SK-N-SH treated with all-trans-retinoic acid at 6 μM for 48 hours (cell line): ENCODE measurements at regions not wholly inside any gene's neighbourhood (a gene's known extent, or its start where the extent isn't known, plus 50 kb on each side); places are given as distances from the start of the nearest gene placed in this dataset.

Experiments
- ATAC-seq: fragments of 200-7000 bp; cut with Tn5 transposase; 3 replicates; pipeline ENCODE4 v1.9.1; 2020; ENCODE audit warnings: mild to moderate bottlenecking, moderate library complexity
- ARNTL ChIP-seq: fragments of 450-650 bp; formaldehyde crosslinking; IDR thresholded peaks from 2 replicates; pipeline ENCODE4 v1.5.0; 2020; ENCODE audit warnings: low read depth, mild to moderate bottlenecking, moderate library complexity, borderline replicate concordance
- BACH2 ChIP-seq: fragments of 250-450 bp; sonication (Bioruptor Pico); IDR thresholded peaks from 2 replicates; pipeline ENCODE4 v1.9.0; 2021; ENCODE audit warnings: mild to moderate bottlenecking, borderline replicate concordance
- CREB5 ChIP-seq: fragments of 250-450 bp; sonication (Bioruptor Pico); IDR thresholded peaks from 2 replicates; pipeline ENCODE4 v1.5.1; 2020; ENCODE audit warnings: low read depth, mild to moderate bottlenecking, moderate library complexity
- CSDC2 ChIP-seq: fragments of 250-450 bp; sonication (Bioruptor Pico); IDR thresholded peaks from 2 replicates; pipeline ENCODE4 v1.5.0; 2020; ENCODE audit warnings: mild to moderate bottlenecking, moderate library complexity
- CSRNP3 ChIP-seq: fragments of 250-450 bp; sonication (Bioruptor Pico); IDR thresholded peaks from 2 replicates; pipeline ENCODE4 v1.5.1; 2021; ENCODE audit warnings: mild to moderate bottlenecking, moderate library complexity
- ESRRG ChIP-seq: fragments of 250-450 bp; sonication (Bioruptor Pico); IDR thresholded peaks from 2 replicates; pipeline ENCODE4 v1.6.1; 2021; ENCODE audit warnings: mild to moderate bottlenecking
- GLIS3 ChIP-seq: fragments of 250-450 bp; sonication (Bioruptor Pico); IDR thresholded peaks from 2 replicates; pipeline ENCODE4 v1.5.0; 2020; ENCODE audit warnings: mild to moderate bottlenecking, moderate library complexity
- ISL1 ChIP-seq: fragments of 250-450 bp; sonication (Bioruptor Pico); IDR thresholded peaks from 2 replicates; pipeline ENCODE4 v2.1.2; 2022; ENCODE audit warnings: mild to moderate bottlenecking, moderate library complexity
- OSR1 ChIP-seq: fragments of 250-450 bp; sonication (Bioruptor Pico); IDR thresholded peaks from 2 replicates; pipeline ENCODE4 v1.8.0; 2022; ENCODE audit warnings: moderate library complexity, mild to moderate bottlenecking, inconsistent platforms
- PATZ1 ChIP-seq: fragments of 250-450 bp; sonication (Bioruptor Pico); IDR thresholded peaks from 2 replicates; pipeline ENCODE4 v1.8.0; 2020; ENCODE audit warnings: mild to moderate bottlenecking, moderate library complexity, borderline replicate concordance
- PPARA ChIP-seq: fragments of 250-450 bp; sonication (Bioruptor Pico); IDR thresholded peaks from 2 replicates; pipeline ENCODE4 v1.5.0; 2020; ENCODE audit warnings: mild to moderate bottlenecking, borderline replicate concordance
- SNAI2 ChIP-seq: fragments of 250-450 bp; sonication (Bioruptor Pico); IDR thresholded peaks from 2 replicates; pipeline ENCODE4 v1.5.0; 2020; ENCODE audit warnings: mild to moderate bottlenecking, moderate library complexity
- TCF4 ChIP-seq: fragments of 250-450 bp; sonication (Bioruptor Pico); IDR thresholded peaks from 2 replicates; pipeline ENCODE4 v1.8.0; 2021; ENCODE audit warnings: mild to moderate bottlenecking, moderate library complexity, borderline replicate concordance
- TOX ChIP-seq: fragments of 250-450 bp; sonication (Bioruptor Pico); IDR thresholded peaks from 2 replicates; pipeline ENCODE4 v1.8.0; 2021; ENCODE audit warnings: mild to moderate bottlenecking, moderate library complexity, borderline replicate concordance
- ZC3H10 ChIP-seq: fragments of 250-450 bp; sonication (Bioruptor Pico); IDR thresholded peaks from 2 replicates; pipeline ENCODE4 v1.5.1; 2021; ENCODE audit warnings: mild to moderate bottlenecking, moderate library complexity
- ZFP3 ChIP-seq: fragments of 250-450 bp; sonication (Bioruptor Pico); IDR thresholded peaks from 2 replicates; pipeline ENCODE4 v1.5.0; 2020; ENCODE audit warnings: mild to moderate bottlenecking, moderate library complexity
- ZNF565 ChIP-seq: fragments of 450-650 bp; formaldehyde crosslinking; conservative IDR thresholded peaks from 2 replicates; pipeline ENCODE4 v1.5.0; 2020; ENCODE audit warnings: low read depth, mild to moderate bottlenecking, moderate library complexity
- ZNF70 ChIP-seq: fragments of 450-650 bp; formaldehyde crosslinking; IDR thresholded peaks from 2 replicates; pipeline ENCODE4 v1.5.0; 2020; ENCODE audit warnings: mild to moderate bottlenecking, moderate library complexity
- ZNF8 ChIP-seq: fragments of 450-650 bp; formaldehyde crosslinking; IDR thresholded peaks from 2 replicates; pipeline ENCODE4 v1.5.0; 2020; ENCODE audit warnings: mild to moderate bottlenecking, moderate library complexity
- TF ChIP-seq, protein P1 (sequence below): fragments of 250-450 bp; sonication (Bioruptor Pico); IDR thresholded peaks from 2 replicates; pipeline ENCODE4 v1.5.0; 2020; ENCODE audit warnings: mild to moderate bottlenecking, moderate library complexity
- TF ChIP-seq, protein P2 (sequence below): fragments of 250-450 bp; sonication (Bioruptor Pico); IDR thresholded peaks from 2 replicates; pipeline ENCODE4 v1.8.0; 2021; ENCODE audit warnings: low read depth, mild to moderate bottlenecking, moderate library complexity, borderline replicate concordance

DNA sequence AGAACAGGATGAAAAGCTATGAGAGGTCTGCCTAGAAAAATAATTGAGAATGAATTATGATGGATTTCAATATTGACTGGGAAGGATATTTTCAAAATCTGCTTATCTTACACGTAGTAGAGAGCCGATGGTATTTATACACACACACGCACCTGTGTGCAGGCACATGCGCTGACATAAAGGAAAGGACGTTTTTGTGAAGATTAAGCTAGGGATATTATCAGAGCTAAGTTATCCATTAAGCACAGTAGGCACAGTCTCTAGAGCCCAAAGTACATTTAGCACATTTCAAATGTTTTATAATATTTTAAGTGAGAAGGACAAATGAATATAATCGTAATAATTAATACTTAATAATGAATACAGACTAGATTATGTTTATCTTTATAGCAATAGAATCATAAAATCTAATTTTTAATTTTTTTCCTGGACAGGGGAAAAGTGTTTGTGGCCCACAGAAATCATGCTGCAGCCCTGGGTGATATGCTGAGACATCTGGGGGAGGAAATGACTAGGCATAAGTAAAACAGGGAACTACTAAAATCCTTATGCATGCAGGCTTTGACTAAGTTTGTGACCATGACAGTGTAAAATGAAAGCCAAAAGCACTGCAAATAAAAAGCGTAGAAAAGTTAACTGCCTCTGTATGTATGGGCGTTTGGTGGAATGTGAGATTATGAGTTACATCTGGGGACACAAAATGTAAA, 146.1 kb downstream of the KITLG start (continued):
- TF ChIP-seq TOX (CRISPR knock-in tag): no peak

GRCh38 chr12:88435334-88436076, 144.8 kb downstream of the KITLG start:
- TF ChIP-seq ISL1: no peak
- TF ChIP-seq CREB5 (CRISPR knock-in tag): no peak
- no peak for TF ChIP-seq BACH2 (CRISPR knock-in tag)
- TF ChIP-seq ZNF565: no peak
- no peak for TF ChIP-seq ZC3H10 (CRISPR knock-in tag)
- TF ChIP-seq, protein P1, sequence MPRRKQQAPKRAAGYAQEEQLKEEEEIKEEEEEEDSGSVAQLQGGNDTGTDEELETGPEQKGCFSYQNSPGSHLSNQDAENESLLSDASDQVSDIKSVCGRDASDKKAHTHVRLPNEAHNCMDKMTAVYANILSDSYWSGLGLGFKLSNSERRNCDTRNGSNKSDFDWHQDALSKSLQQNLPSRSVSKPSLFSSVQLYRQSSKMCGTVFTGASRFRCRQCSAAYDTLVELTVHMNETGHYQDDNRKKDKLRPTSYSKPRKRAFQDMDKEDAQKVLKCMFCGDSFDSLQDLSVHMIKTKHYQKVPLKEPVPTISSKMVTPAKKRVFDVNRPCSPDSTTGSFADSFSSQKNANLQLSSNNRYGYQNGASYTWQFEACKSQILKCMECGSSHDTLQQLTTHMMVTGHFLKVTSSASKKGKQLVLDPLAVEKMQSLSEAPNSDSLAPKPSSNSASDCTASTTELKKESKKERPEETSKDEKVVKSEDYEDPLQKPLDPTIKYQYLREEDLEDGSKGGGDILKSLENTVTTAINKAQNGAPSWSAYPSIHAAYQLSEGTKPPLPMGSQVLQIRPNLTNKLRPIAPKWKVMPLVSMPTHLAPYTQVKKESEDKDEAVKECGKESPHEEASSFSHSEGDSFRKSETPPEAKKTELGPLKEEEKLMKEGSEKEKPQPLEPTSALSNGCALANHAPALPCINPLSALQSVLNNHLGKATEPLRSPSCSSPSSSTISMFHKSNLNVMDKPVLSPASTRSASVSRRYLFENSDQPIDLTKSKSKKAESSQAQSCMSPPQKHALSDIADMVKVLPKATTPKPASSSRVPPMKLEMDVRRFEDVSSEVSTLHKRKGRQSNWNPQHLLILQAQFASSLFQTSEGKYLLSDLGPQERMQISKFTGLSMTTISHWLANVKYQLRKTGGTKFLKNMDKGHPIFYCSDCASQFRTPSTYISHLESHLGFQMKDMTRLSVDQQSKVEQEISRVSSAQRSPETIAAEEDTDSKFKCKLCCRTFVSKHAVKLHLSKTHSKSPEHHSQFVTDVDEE (CRISPR knock-in tag): no peak
- no peak for TF ChIP-seq PPARA (CRISPR knock-in tag)
- TF ChIP-seq ZFP3 (CRISPR knock-in tag): no peak
- no peak for TF ChIP-seq CSRNP3

GRCh38 chr12:88437226-88437625, 143.0 kb downstream of the KITLG start:
- no peak for ATAC-seq
- TF ChIP-seq CSRNP3 (no peak), ZNF70 (CRISPR knock-in tag) (no peak), ZNF565 (no peak), ZNF8 (CRISPR knock-in tag) (no peak), BACH2 (CRISPR knock-in tag) (no peak), TCF4 (CRISPR knock-in tag) (no peak), CSDC2 (no peak), GLIS3 (no peak), SNAI2 (no peak), ESRRG (CRISPR knock-in tag) (no peak), ZFP3 (CRISPR knock-in tag) (no peak), ARNTL (CRISPR knock-in tag) (no peak), PATZ1 (CRISPR knock-in tag) (no peak), OSR1 (CRISPR knock-in tag) (no peak), CREB5 (CRISPR knock-in tag) (no peak)
- TF ChIP-seq, protein P2, sequence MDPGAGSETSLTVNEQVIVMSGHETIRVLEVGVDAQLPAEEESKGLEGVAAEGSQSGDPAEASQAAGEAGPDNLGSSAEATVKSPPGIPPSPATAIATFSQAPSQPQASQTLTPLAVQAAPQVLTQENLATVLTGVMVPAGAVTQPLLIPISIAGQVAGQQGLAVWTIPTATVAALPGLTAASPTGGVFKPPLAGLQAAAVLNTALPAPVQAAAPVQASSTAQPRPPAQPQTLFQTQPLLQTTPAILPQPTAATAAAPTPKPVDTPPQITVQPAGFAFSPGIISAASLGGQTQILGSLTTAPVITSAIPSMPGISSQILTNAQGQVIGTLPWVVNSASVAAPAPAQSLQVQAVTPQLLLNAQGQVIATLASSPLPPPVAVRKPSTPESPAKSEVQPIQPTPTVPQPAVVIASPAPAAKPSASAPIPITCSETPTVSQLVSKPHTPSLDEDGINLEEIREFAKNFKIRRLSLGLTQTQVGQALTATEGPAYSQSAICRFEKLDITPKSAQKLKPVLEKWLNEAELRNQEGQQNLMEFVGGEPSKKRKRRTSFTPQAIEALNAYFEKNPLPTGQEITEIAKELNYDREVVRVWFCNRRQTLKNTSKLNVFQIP: no peak
- TF ChIP-seq, all 23 proteins: peak for 0

More at GRCh38 chr12:88435334-88436076, 144.8 kb downstream of the KITLG start:
- ATAC-seq: no peak
